ENCODE measurements at regions not wholly inside any gene's neighbourhood (a gene's known extent, or its start where the extent isn't known, plus 50 kb on each side); places are given as distances from the start of the nearest gene placed in this dataset.

- no peak for DNase-seq (ENCODE audit: low spot score)
- Histone ChIP-seq H3K27me3 (replicated peaks; ENCODE audit: insufficient read depth, low read depth, low read length, poor library complexity) (no peaks in the 10 kb centered on the region), H3K36me3 (ENCODE audit: insufficient read depth, low read length, poor library complexity, severe bottlenecking) (no peaks in the 10 kb centered on the region), H3K27ac (ENCODE audit: low read depth, low read length, poor library complexity, severe bottlenecking) (no peak overlapping the region), H3K4me1 (ENCODE audit: insufficient read depth, low read length, poor library complexity, severe bottlenecking) (no peaks in the 10 kb centered on the region), H3K4me3 (ENCODE audit: low read depth, low read length, poor library complexity, severe bottlenecking) (no peak overlapping the region), H3K9me3 (ENCODE audit: low read depth, low read length, poor library complexity, severe bottlenecking) (no peaks in the 10 kb centered on the region)
- TF ChIP-seq EZH2 (IDR thresholded peaks at IDR 0.05; ENCODE audit: borderline replicate concordance, low read depth, low read length, poor library complexity, severe bottlenecking), result no peak
- TF ChIP-seq CTCF (conservative IDR thresholded peaks at IDR 0.05; ENCODE audit: low read depth, low read length), result no peak
- intact Hi-C loops (cut with micrococcal nuclease; ENCODE audit: unreplicated experiment), result no loop called here
- POLR2A ChIA-PET (ENCODE audit: low non-redundant PET), result no interaction called here
- no TSS peak for BruUV-seq (replicated peaks)
- CTCF ChIA-PET, result no interaction called here
Measured at GRCh38 chr6:125486881-125487280, 185.1 kb upstream of the HDDC2 start.

DNA sequence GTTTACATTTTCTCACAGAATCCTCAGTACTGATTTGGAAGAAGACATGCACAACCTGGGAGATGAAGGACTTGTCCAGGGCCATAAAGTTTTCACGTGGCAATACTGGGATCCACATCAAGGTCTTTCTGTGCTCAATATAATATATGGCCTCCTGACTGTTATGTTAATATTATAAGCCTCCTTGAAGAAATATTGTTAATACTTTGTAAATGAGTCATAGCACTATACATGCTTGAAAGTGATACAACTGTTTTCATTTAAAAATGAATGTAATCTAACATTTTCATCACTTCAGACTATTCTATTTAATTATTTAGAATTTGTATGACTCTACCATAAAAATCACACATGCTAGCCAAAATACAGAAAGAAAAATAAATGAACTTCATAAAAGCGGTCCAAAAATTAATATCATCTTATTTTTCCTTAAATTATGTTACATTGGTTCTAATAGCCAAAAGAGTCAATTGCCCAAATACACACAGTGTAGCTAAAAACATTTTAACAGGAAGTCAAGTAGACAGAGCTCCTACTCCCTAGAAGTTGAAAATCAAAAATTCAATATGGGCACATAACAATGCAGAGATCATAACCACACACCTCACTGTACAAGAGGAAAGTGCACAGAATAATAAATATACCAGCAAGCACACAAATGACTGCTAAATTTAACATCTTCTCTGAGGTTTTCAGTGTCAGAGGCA, 188.0 kb upstream of the HDDC2 start:
- Histone ChIP-seq H3K9me3 (ENCODE audit: low read depth, low read length, poor library complexity, severe bottlenecking) (no peaks in the 10 kb centered on the region), H3K4me3 (ENCODE audit: low read depth, low read length, poor library complexity, severe bottlenecking) (no peak overlapping the region), H3K27ac (ENCODE audit: low read depth, low read length, poor library complexity, severe bottlenecking) (no peak overlapping the region), H3K36me3 (ENCODE audit: insufficient read depth, low read length, poor library complexity, severe bottlenecking) (no peaks in the 10 kb centered on the region), H3K27me3 (replicated peaks; ENCODE audit: insufficient read depth, low read depth, low read length, poor library complexity) (no peaks in the 10 kb centered on the region), H3K4me1 (ENCODE audit: insufficient read depth, low read length, poor library complexity, severe bottlenecking) (no peaks in the 10 kb centered on the region)
- no peak for TF ChIP-seq CTCF (conservative IDR thresholded peaks at IDR 0.05; ENCODE audit: low read depth, low read length)
- TF ChIP-seq EZH2 (IDR thresholded peaks at IDR 0.05; ENCODE audit: borderline replicate concordance, low read depth, low read length, poor library complexity, severe bottlenecking), result no peak
- CTCF ChIA-PET, result no interaction called here
- intact Hi-C loops (cut with micrococcal nuclease; ENCODE audit: unreplicated experiment), result no loop called here
- DNase-seq (ENCODE audit: low spot score), result no peak
- POLR2A ChIA-PET (ENCODE audit: low non-redundant PET), result no interaction called here
- no TSS peak for BruUV-seq (replicated peaks)

GRCh38 chr6:125491860-125492618, 190.3 kb upstream of the HDDC2 start:
- Histone ChIP-seq H3K9me3 (ENCODE audit: low read depth, low read length, poor library complexity, severe bottlenecking) (no peaks in the 10 kb centered on the region), H3K4me3 (ENCODE audit: low read depth, low read length, poor library complexity, severe bottlenecking) (no peak overlapping the region), H3K36me3 (ENCODE audit: insufficient read depth, low read length, poor library complexity, severe bottlenecking) (no peaks in the 10 kb centered on the region), H3K4me1 (ENCODE audit: insufficient read depth, low read length, poor library complexity, severe bottlenecking) (no peaks in the 10 kb centered on the region), H3K27ac (ENCODE audit: low read depth, low read length, poor library complexity, severe bottlenecking) (no peak overlapping the region), H3K27me3 (replicated peaks; ENCODE audit: insufficient read depth, low read depth, low read length, poor library complexity) (no peaks in the 10 kb centered on the region)
- TF ChIP-seq EZH2 (IDR thresholded peaks at IDR 0.05; ENCODE audit: borderline replicate concordance, low read depth, low read length, poor library complexity, severe bottlenecking), result no peak
- no peak for TF ChIP-seq CTCF (conservative IDR thresholded peaks at IDR 0.05; ENCODE audit: low read depth, low read length)
- ChIA-PET CTCF (no interaction called here), POLR2A (ENCODE audit: low non-redundant PET) (no interaction called here)
- intact Hi-C loops (cut with micrococcal nuclease; ENCODE audit: unreplicated experiment), result no loop called here
- no TSS peak for BruUV-seq (replicated peaks)
- DNase-seq (ENCODE audit: low spot score), result no peak
